HEK293T (cell line): ENCODE measurements at regions not wholly inside any gene's neighbourhood (a gene's known extent, or its start where the extent isn't known, plus 50 kb on each side); places are given as distances from the start of the nearest gene placed in this dataset.

Experiments
- CTCF ChIA-PET: fragments of 350-600 bp; formaldehyde crosslinking; extraction: SDS; loops from one replicate; lab custom pipeline; 2021; ENCODE audit warnings: antibody characterized with exemption, inconsistent platforms; lab: Yijun Ruan, JAX
- POLR2A ChIA-PET: fragments of 350-600 bp; formaldehyde crosslinking; extraction: SDS; loops from one replicate; lab custom pipeline; 2020; ENCODE audit warnings: antibody characterized with exemption, inconsistent platforms; lab: Yijun Ruan, JAX
- DNase-seq: peaks from one replicate; pipeline ENCODE4 v3.0.0; 2012; ENCODE audit warnings: mixed read lengths; ENCODE audit errors: extremely low spot score
- ARNT ChIP-seq: fragments of 450-650 bp; IDR thresholded peaks from 2 replicates; pipeline ENCODE4 v1.6.1; 2017; ENCODE audit warnings: mild to moderate bottlenecking
- BHLHE40 ChIP-seq: fragments of 450-650 bp; IDR thresholded peaks from 2 replicates; pipeline ENCODE4 v1.6.1; 2016; ENCODE audit warnings: mild to moderate bottlenecking, moderate library complexity, borderline replicate concordance
- CTBP1 ChIP-seq: fragments of 450-650 bp; IDR thresholded peaks from 2 replicates; pipeline ENCODE4 v1.6.1; 2016; ENCODE audit warnings: borderline replicate concordance
- ELF4 ChIP-seq: fragments of 450-650 bp; IDR thresholded peaks from 2 replicates; pipeline ENCODE4 v1.6.1; 2017; ENCODE audit warnings: antibody characterized with exemption
- FOXA1 ChIP-seq: fragments of 450-650 bp; IDR thresholded peaks from 2 replicates; pipeline ENCODE4 v1.6.1; 2016; ENCODE audit warnings: mild to moderate bottlenecking
- FOXK2 ChIP-seq: fragments of 450-650 bp; IDR thresholded peaks from 2 replicates; pipeline ENCODE4 v1.6.1; 2016; ENCODE audit warnings: mild to moderate bottlenecking
- FOXM1 ChIP-seq: fragments of 450-650 bp; IDR thresholded peaks from 2 replicates; pipeline ENCODE4 v1.6.1; 2017; ENCODE audit warnings: mild to moderate bottlenecking, borderline replicate concordance
- HDGF ChIP-seq: fragments of 450-650 bp; IDR thresholded peaks from 2 replicates; pipeline ENCODE4 v1.6.1; 2017; ENCODE audit warnings: antibody characterized with exemption, borderline replicate concordance
- L3MBTL2 ChIP-seq: fragments of 450-650 bp; conservative IDR thresholded peaks from 2 replicates; pipeline ENCODE4 v1.6.1; 2016; ENCODE audit warnings: mild to moderate bottlenecking
- LEF1 ChIP-seq: fragments of 450-650 bp; IDR thresholded peaks from 2 replicates; pipeline ENCODE4 v1.6.1; 2017; ENCODE audit warnings: mild to moderate bottlenecking, borderline replicate concordance
- NFRKB ChIP-seq: fragments of 450-650 bp; IDR thresholded peaks from 2 replicates; pipeline ENCODE4 v1.6.1; 2016; ENCODE audit warnings: mild to moderate bottlenecking, moderate library complexity
- SP1 ChIP-seq: fragments of 450-650 bp; IDR thresholded peaks from 2 replicates; pipeline ENCODE4 v1.6.1; 2017
- SUZ12 ChIP-seq: fragments of 450-650 bp; IDR thresholded peaks from 2 replicates; pipeline ENCODE4 v1.6.1; 2016; ENCODE audit warnings: mild to moderate bottlenecking
- TARDBP ChIP-seq: fragments of 450-650 bp; IDR thresholded peaks from 2 replicates; pipeline ENCODE4 v1.6.1; 2016
- ZNF384 ChIP-seq: fragments of 450-650 bp; IDR thresholded peaks from 2 replicates; pipeline ENCODE4 v1.6.1; 2016
- TF ChIP-seq, protein P1 (sequence below): fragments of 450-650 bp; IDR thresholded peaks from 2 replicates; pipeline ENCODE4 v1.6.1; 2016

DNA sequence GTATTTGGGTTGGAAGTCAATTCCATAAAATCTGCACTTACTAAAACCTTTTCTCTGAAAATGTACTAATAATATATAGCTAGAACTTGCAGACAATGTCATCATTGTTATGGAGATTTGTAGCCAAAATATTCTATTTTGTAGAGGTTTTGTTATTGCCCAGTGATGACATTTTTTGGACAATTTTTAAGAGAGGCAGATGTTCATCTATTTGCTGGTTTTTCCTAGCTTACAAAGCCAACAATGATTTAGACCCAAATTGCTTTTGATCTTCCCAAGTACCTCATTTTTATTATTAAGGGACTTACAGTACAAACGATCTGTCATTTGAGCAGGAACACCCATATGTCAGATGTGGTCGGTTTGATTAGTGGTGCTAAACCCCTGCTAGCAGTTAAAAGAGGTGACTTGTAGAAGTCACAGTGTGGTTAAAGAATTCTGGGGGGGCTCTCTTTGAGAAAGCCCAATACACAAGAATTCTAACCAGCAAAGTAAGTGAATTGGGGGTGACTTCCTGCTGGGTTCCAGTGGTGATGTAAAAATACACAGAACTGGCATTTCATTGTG, 136.2 kb downstream of the KIT start:
- CTCF ChIA-PET: no interaction called here
- no peak for DNase-seq
- POLR2A ChIA-PET: no interaction called here
- TF ChIP-seq LEF1 (no peak), HDGF (no peak), ELF4 (no peak), ZNF384 (no peak), TARDBP (no peak), BHLHE40 (no peak), FOXK2 (no peak), CTBP1 (no peak), L3MBTL2 (no peak), ARNT (no peak), SP1 (no peak), FOXM1 (no peak), SUZ12 (no peak), FOXA1 (no peak), NFRKB (no peak)
- TF ChIP-seq, protein P1, sequence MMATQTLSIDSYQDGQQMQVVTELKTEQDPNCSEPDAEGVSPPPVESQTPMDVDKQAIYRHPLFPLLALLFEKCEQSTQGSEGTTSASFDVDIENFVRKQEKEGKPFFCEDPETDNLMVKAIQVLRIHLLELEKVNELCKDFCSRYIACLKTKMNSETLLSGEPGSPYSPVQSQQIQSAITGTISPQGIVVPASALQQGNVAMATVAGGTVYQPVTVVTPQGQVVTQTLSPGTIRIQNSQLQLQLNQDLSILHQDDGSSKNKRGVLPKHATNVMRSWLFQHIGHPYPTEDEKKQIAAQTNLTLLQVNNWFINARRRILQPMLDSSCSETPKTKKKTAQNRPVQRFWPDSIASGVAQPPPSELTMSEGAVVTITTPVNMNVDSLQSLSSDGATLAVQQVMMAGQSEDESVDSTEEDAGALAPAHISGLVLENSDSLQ: no peak
